OCI-LY7 (cell line): ENCODE measurements at regions not wholly inside any gene's neighbourhood (a gene's known extent, or its start where the extent isn't known, plus 50 kb on each side); places are given as distances from the start of the nearest gene placed in this dataset.

Experiments used
- BruUV-seq: library from RNA; stranded (reverse); fragments of 400-500 nt; replicated peaks from 2 replicates; lab custom pipeline; 2021; lab: Mats Ljungman, UMichigan
- CTCF ChIA-PET: fragments of 300-600 bp; sonication (Branson Sonifier 250); formaldehyde crosslinking; loops from one replicate; lab custom pipeline; 2022; ENCODE audit warnings: antibody characterized with exemption; ENCODE audit not compliant: unreplicated experiment; lab: Charles Lee
- POLR2A ChIA-PET: fragments of 300-600 bp; sonication (Branson Sonifier 250); formaldehyde crosslinking; loops from one replicate; lab custom pipeline; 2022; ENCODE audit warnings: antibody characterized with exemption; lab: Charles Lee
- DNase-seq: peaks from one replicate; pipeline ENCODE4 v3.0.0-alpha.2; 2015; ENCODE audit warnings: low spot score
- H2AFZ ChIP-seq: fragments of 200-600 bp; sonication (generic), shearing (Covaris generic); 2 replicates; pipeline ENCODE4 v1.6.1; 2014; ENCODE audit warnings: mild to moderate bottlenecking, antibody characterized with exemption, low read length, moderate library complexity
- H3K27ac ChIP-seq: fragments of 200-600 bp; sonication (generic); 2 replicates; pipeline ENCODE4 v1.5.1; 2014; ENCODE audit warnings: mixed run types, low read depth, mild to moderate bottlenecking, moderate library complexity, low read length, inconsistent platforms; ENCODE audit not compliant: poor library complexity, severe bottlenecking
- H3K36me3 ChIP-seq: fragments of 200-600 bp; sonication (generic); 2 replicates; pipeline ENCODE4 v1.6.1; 2014; ENCODE audit warnings: mild to moderate bottlenecking, antibody characterized with exemption, low read length, moderate library complexity, mixed read lengths; ENCODE audit not compliant: insufficient read depth
- H3K4me1 ChIP-seq: fragments of 200-600 bp; sonication (generic); 2 replicates; pipeline ENCODE4 v1.5.1; 2014; ENCODE audit warnings: mild to moderate bottlenecking, low read length; ENCODE audit not compliant: insufficient read depth, poor library complexity, severe bottlenecking
- H3K4me2 ChIP-seq: fragments of 200-600 bp; sonication (generic); 2 replicates; pipeline ENCODE4 v1.6.1; 2014; ENCODE audit warnings: mild to moderate bottlenecking, low read length
- H3K4me3 ChIP-seq: fragments of 200-600 bp; sonication (generic); 2 replicates; pipeline ENCODE4 v1.5.1; 2014; ENCODE audit warnings: mild to moderate bottlenecking, low read depth, low read length; ENCODE audit not compliant: poor library complexity, severe bottlenecking
- H3K79me2 ChIP-seq: fragments of 200-600 bp; sonication (generic); 2 replicates; pipeline ENCODE4 v1.6.1; 2016; ENCODE audit warnings: low read depth, mild to moderate bottlenecking, low read length, moderate library complexity, mixed read lengths; ENCODE audit not compliant: insufficient read depth
- H3K9me2 ChIP-seq: fragments of 200-600 bp; sonication (generic); 2 replicates; pipeline ENCODE4 v1.6.1; 2016; ENCODE audit warnings: mild to moderate bottlenecking, low read length, mixed read lengths; ENCODE audit not compliant: insufficient read depth
- H3K9me3 ChIP-seq: fragments of 200-600 bp; sonication (generic); 2 replicates; pipeline ENCODE4 v1.6.1; 2014; ENCODE audit warnings: mild to moderate bottlenecking, mixed run types, low read length, mixed read lengths
- H4K20me1 ChIP-seq: fragments of 200-600 bp; sonication (generic); 2 replicates; pipeline ENCODE4 v1.6.1; 2014; ENCODE audit warnings: mild to moderate bottlenecking, antibody characterized with exemption, low read length, moderate library complexity, mixed read lengths; ENCODE audit not compliant: insufficient read depth
- EZH2phosphoT487 ChIP-seq: fragments of 200-600 bp; sonication (generic); IDR thresholded peaks from 2 replicates; pipeline ENCODE4 v1.6.1; 2018; ENCODE audit warnings: low read depth, borderline replicate concordance, mild to moderate bottlenecking, mixed run types, antibody characterized with exemption, low read length, moderate library complexity, mixed read lengths
- intact Hi-C: fragments of 100-400 bp; cut with micrococcal nuclease; formaldehyde crosslinking; loops from one replicate; pipeline ENCODE4 v1.10.0; 2022; ENCODE audit not compliant: unreplicated experiment
- TF ChIP-seq, protein P1 (sequence below): fragments of 200-600 bp; sonication (generic); conservative IDR thresholded peaks from 2 replicates; pipeline ENCODE4 v1.5.1; 2014; ENCODE audit warnings: mild to moderate bottlenecking, antibody characterized with exemption, low read length, moderate library complexity, mixed read lengths

GRCh38 chr9:107597743-107598217 is 108.2 kb upstream of the KLF4 start:
- no peak overlapping the region for H3K4me3 ChIP-seq
- no peaks in the 10 kb centered on the region for H3K9me3 ChIP-seq
- intact Hi-C loops = no loop called here
- H4K20me1 ChIP-seq = no peaks in the 10 kb centered on the region
- CTCF ChIA-PET = no interaction called here
- POLR2A ChIA-PET = no interaction called here
- no peak for DNase-seq
- H3K4me1 ChIP-seq = no peaks in the 10 kb centered on the region
- no peak overlapping the region for H2AFZ ChIP-seq
- H3K27ac ChIP-seq = no peak overlapping the region
- H3K36me3 ChIP-seq = no peaks in the 10 kb centered on the region
- no peak overlapping the region for H3K4me2 ChIP-seq
- H3K79me2 ChIP-seq = no peaks in the 10 kb centered on the region
- no TSS peak for BruUV-seq
- TF ChIP-seq EZH2phosphoT487 = no peak
- TF ChIP-seq, protein P1, sequence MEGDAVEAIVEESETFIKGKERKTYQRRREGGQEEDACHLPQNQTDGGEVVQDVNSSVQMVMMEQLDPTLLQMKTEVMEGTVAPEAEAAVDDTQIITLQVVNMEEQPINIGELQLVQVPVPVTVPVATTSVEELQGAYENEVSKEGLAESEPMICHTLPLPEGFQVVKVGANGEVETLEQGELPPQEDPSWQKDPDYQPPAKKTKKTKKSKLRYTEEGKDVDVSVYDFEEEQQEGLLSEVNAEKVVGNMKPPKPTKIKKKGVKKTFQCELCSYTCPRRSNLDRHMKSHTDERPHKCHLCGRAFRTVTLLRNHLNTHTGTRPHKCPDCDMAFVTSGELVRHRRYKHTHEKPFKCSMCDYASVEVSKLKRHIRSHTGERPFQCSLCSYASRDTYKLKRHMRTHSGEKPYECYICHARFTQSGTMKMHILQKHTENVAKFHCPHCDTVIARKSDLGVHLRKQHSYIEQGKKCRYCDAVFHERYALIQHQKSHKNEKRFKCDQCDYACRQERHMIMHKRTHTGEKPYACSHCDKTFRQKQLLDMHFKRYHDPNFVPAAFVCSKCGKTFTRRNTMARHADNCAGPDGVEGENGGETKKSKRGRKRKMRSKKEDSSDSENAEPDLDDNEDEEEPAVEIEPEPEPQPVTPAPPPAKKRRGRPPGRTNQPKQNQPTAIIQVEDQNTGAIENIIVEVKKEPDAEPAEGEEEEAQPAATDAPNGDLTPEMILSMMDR = no peak
- no peaks in the 10 kb centered on the region for H3K9me2 ChIP-seq

DNA sequence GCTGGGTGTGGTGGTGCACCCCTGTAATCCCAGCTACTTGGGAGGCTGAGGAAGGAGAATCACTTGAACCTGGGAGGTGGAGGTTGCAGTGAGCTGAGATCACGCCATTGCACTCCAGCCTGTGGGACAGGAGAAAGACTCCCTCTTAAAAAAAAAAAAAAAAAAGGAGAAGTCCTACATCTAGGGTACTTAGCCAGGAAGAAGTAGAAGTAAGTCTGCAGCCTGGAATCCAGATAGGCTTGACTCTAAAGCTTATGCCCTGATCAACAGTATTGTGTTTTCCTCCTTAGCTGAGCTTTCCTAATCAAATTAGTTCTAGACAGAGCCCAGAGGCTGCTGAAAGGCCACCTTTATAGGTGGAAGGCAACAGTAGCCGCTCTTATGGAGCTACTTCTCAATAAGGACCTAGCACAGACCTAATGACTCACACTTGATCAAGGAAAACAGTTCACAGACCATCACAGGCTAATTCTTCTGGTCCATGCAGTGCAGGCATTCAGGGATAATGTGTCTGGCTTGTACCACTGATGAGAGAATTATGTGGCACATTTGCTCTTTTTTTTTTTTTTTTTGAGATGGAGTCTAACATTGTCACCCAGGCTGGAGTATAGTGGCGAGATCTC is 105.5 kb upstream of the KLF4 start:
- Histone ChIP-seq H3K79me2 (no peaks in the 10 kb centered on the region), H3K9me2 (no peaks in the 10 kb centered on the region), H4K20me1 (no peaks in the 10 kb centered on the region), H3K4me2 (no peak overlapping the region), H2AFZ (no peak overlapping the region), H3K27ac (no peak overlapping the region), H3K36me3 (no peaks in the 10 kb centered on the region), H3K4me3 (no peak overlapping the region), H3K9me3 (no peaks in the 10 kb centered on the region), H3K4me1 (no peaks in the 10 kb centered on the region)
- no peak for TF ChIP-seq EZH2phosphoT487
- TF ChIP-seq, protein P1 = no peak
- no peak for DNase-seq
- intact Hi-C loops = no loop called here
- ChIA-PET CTCF (no interaction called here), POLR2A (interaction anchor here (0.7 to 0.8 kb wide), 2 partner anchors 21 to 1293 kb away, joined by 5 to 9 read pairs; no protein-coding TSS in a partner anchor)
- BruUV-seq = no TSS peak

DNA sequence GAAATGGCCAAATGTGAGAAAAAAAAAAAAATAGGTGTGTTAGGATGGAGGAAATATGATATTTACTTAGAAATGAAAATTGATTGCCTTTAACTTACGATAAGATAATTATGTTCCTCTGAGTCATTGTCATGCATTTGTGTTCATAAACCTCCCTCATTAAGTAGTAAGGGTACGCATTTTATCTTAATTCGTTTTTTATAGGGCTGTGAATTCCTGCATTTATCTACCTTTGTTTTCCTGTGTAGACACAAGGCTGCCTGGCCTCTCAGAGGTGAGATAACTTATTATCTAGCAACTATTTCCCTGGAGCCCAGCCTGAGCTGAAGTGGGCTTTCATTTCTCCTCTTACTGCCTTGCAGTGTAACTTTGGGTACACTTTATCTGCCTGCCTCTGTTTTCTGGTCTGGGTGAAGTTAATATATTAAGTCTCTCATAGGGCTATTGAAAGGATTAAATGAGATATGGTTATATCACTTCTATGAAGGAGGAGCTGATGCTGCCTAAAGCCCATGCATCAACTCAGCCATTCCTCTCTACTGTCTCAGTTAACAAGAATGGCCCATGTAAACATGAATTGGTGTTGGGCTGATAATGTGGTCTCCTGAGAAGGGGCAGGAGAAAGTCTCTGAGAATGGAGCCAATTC is 103.8 kb upstream of the KLF4 start:
- no TSS peak for BruUV-seq
- intact Hi-C loops = no loop called here
- Histone ChIP-seq H3K4me3 (no peak overlapping the region), H3K4me1 (no peaks in the 10 kb centered on the region), H3K4me2 (no peak overlapping the region), H3K36me3 (no peaks in the 10 kb centered on the region), H3K79me2 (no peaks in the 10 kb centered on the region), H3K27ac (no peak overlapping the region), H3K9me3 (no peaks in the 10 kb centered on the region), H3K9me2 (no peaks in the 10 kb centered on the region), H4K20me1 (no peaks in the 10 kb centered on the region), H2AFZ (no peak overlapping the region)
- DNase-seq = no peak
- ChIA-PET POLR2A (interaction anchor here (0.6 kb wide), 1 partner anchor 267 kb away, joined by 3 read pairs; no protein-coding TSS in a partner anchor), CTCF (no interaction called here)
- no peak for TF ChIP-seq EZH2phosphoT487
- TF ChIP-seq, protein P1 = no peak
